DND-41 (cell line): ENCODE measurements at regions not wholly inside any gene's neighbourhood (a gene's known extent, or its start where the extent isn't known, plus 50 kb on each side); places are given as distances from the start of the nearest gene placed in this dataset.

Source experiments
- ATAC-seq: fragments of 200-7000 bp; cut with Tn5 transposase; 3 replicates; pipeline ENCODE4 v1.9.1; 2021; ENCODE audit warnings: low read depth; ENCODE audit not compliant: insufficient read depth
- DNase-seq: peaks from one replicate; pipeline ENCODE4 v3.0.0-alpha.2; 2020
- H2AFZ ChIP-seq: 2 replicates; pipeline ENCODE4 v1.6.0; 2012; ENCODE audit warnings: low read depth, low read length
- H3K27ac ChIP-seq: 2 replicates; pipeline ENCODE4 v1.5.1; 2012; ENCODE audit warnings: low read length, inconsistent platforms
- H3K27me3 ChIP-seq: fragments of 200-600 bp; sonication (generic); 2 replicates; pipeline ENCODE4 v1.6.0; 2012; ENCODE audit warnings: low read length, mild to moderate bottlenecking, inconsistent platforms; ENCODE audit not compliant: insufficient read depth, poor library complexity
- H3K36me3 ChIP-seq: 2 replicates; pipeline ENCODE4 v1.5.1; 2012; ENCODE audit warnings: low read length, inconsistent platforms; ENCODE audit not compliant: insufficient read depth
- H3K4me1 ChIP-seq: 2 replicates; pipeline ENCODE4 v1.5.1; 2012; ENCODE audit warnings: mild to moderate bottlenecking, low read length; ENCODE audit not compliant: insufficient read depth
- H3K4me2 ChIP-seq: 2 replicates; pipeline ENCODE4 v1.6.0; 2012; ENCODE audit warnings: mild to moderate bottlenecking, moderate library complexity, low read length, inconsistent platforms; ENCODE audit not compliant: insufficient read depth
- H3K4me3 ChIP-seq, 2 experiments: fragments of 200-600 bp in 1 of 2; shearing (Covaris generic) in 1 of 2; 2 replicates each; pipeline ENCODE4 v1.5.1; 2012 to 2016; ENCODE audit warnings: inconsistent platforms in 2 of 2, low read length in 2 of 2, mild to moderate bottlenecking in 2 of 2, low read depth in 1 of 2, moderate library complexity in 1 of 2
- H3K79me2 ChIP-seq: 2 replicates; pipeline ENCODE4 v1.6.0; 2012; ENCODE audit warnings: low read length, inconsistent platforms; ENCODE audit not compliant: insufficient read depth
- H3K9ac ChIP-seq: 2 replicates; pipeline ENCODE4 v1.6.0; 2012; ENCODE audit warnings: low read depth, mild to moderate bottlenecking, inconsistent platforms, low read length, moderate library complexity
- H3K9me3 ChIP-seq: 2 replicates; pipeline ENCODE4 v1.5.1; 2012; ENCODE audit warnings: low read length, moderate library complexity, mild to moderate bottlenecking, inconsistent platforms; ENCODE audit not compliant: insufficient read depth, severe bottlenecking
- H4K20me1 ChIP-seq: 2 replicates; pipeline ENCODE4 v1.6.0; 2012; ENCODE audit warnings: low read length; ENCODE audit not compliant: insufficient read depth
- CTCF ChIP-seq: IDR thresholded peaks from 2 replicates; pipeline ENCODE4 v1.5.1; 2012; ENCODE audit warnings: borderline replicate concordance, low read length, moderate library complexity, mild to moderate bottlenecking; ENCODE audit not compliant: poor library complexity, severe bottlenecking; ENCODE audit errors: extremely low read depth
- EZH2 ChIP-seq: IDR thresholded peaks from 3 replicates; pipeline ENCODE4 v1.6.1; 2012; ENCODE audit warnings: borderline replicate concordance, low read depth, mild to moderate bottlenecking, moderate library complexity, low read length, inconsistent platforms; ENCODE audit not compliant: severe bottlenecking

DNA sequence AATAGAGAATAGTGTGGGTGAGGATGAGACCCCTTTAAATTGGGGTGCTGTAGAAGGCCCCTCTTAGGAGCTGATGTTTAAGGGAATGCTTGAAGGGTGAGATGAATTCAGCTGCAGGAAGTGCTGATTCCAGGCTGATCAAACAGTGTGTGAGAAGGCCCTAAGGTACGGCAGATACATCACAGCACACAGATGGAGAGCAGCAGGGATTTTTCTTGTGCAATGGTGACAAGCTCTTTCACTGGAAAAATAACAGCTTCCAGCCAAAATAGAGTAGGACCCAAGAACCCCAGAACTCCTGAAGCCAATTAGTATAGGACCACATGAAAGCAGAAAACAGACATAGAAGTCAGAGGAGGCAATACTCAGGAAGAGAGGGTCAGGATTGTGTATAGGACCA is 296.9 kb downstream of the ADRA2A start:
- DNase-seq = no peak
- TF ChIP-seq CTCF = no peak
- TF ChIP-seq EZH2 = no peak
- Histone ChIP-seq H3K4me3 (no peak overlapping the region), H3K27ac (no peak overlapping the region), H3K79me2 (no peaks in the 10 kb centered on the region), H3K36me3 (no peaks in the 10 kb centered on the region), H3K9ac (no peak overlapping the region), H3K9me3 (no peaks in the 10 kb centered on the region), H3K4me1 (no peaks in the 10 kb centered on the region), H4K20me1 (no peaks in the 10 kb centered on the region), H3K27me3 (no peaks in the 10 kb centered on the region), H3K4me2 (no peak overlapping the region), H2AFZ (no peak overlapping the region)
- no peak for ATAC-seq

- no peak for ATAC-seq
- no peak for TF ChIP-seq EZH2
- TF ChIP-seq CTCF = no peak
Measured at GRCh38 chr10:111379534-111380187, 302.8 kb downstream of the ADRA2A start.

GRCh38 chr10:111384556-111384955 is 307.7 kb downstream of the ADRA2A start:
- ATAC-seq (no peak), DNase-seq (no peak)
- H3K27ac ChIP-seq = no peak overlapping the region
- H3K4me1 ChIP-seq = no peaks in the 10 kb centered on the region
- H3K4me2 ChIP-seq = no peak overlapping the region
- H3K9me3 ChIP-seq = no peaks in the 10 kb centered on the region
- no peak overlapping the region for H3K4me3 ChIP-seq
- no peaks in the 10 kb centered on the region for H3K79me2 ChIP-seq
- no peak overlapping the region for H2AFZ ChIP-seq
- no peak for TF ChIP-seq EZH2
- no peak for TF ChIP-seq CTCF
- H3K9ac ChIP-seq = no peak overlapping the region
- H3K27me3 ChIP-seq = no peaks in the 10 kb centered on the region
- no peaks in the 10 kb centered on the region for H4K20me1 ChIP-seq
- H3K36me3 ChIP-seq = no peaks in the 10 kb centered on the region

More at GRCh38 chr10:111379534-111380187, 302.8 kb downstream of the ADRA2A start:
- Histone ChIP-seq H3K36me3 (no peaks in the 10 kb centered on the region), H3K4me1 (no peaks in the 10 kb centered on the region), H3K9me3 (no peaks in the 10 kb centered on the region), H3K79me2 (no peaks in the 10 kb centered on the region), H3K4me2 (no peak overlapping the region), H3K4me3 (no peak overlapping the region), H3K9ac (no peak overlapping the region), H4K20me1 (no peaks in the 10 kb centered on the region), H2AFZ (no peak overlapping the region), H3K27me3 (no peaks in the 10 kb centered on the region), H3K27ac (no peak overlapping the region)
- DNase-seq = no peak
